ENCODE measurements at regions not wholly inside any gene's neighbourhood (a gene's known extent, or its start where the extent isn't known, plus 50 kb on each side); places are given as distances from the start of the nearest gene placed in this dataset.

- no peaks in the 10 kb centered on the region for H3K4me1 ChIP-seq (ENCODE audit: control insufficient read depth, insufficient read depth, low read length)
- no peak overlapping the region for H3K4me3 ChIP-seq (ENCODE audit: low read length)
- H3K27me3 ChIP-seq (replicated peaks; ENCODE audit: control insufficient read depth, insufficient read depth, low read length): peaks cover 68% of the 10 kb centered on the region
- H3K9ac ChIP-seq (ENCODE audit: low read length): no peak overlapping the region
- DNase-seq (ENCODE audit: low read depth): no peak
- H3K9me3 ChIP-seq (ENCODE audit: control insufficient read depth, low read length): peaks cover 12% of the 10 kb centered on the region
- no peaks in the 10 kb centered on the region for H3K36me3 ChIP-seq (ENCODE audit: control insufficient read depth, insufficient read depth, low read length, severe bottlenecking)
These were observed 403.1 kb downstream of the MID1IP1 start for GRCh38 chrX:39204353-39204752.

GRCh38 chrX:39204945-39205344 is 403.7 kb downstream of the MID1IP1 start:
- Histone ChIP-seq H3K4me3 (ENCODE audit: low read length) (no peak overlapping the region), H3K9ac (ENCODE audit: low read length) (no peak overlapping the region), H3K9me3 (ENCODE audit: control insufficient read depth, low read length) (peaks cover 13% of the 10 kb centered on the region), H3K4me1 (ENCODE audit: control insufficient read depth, insufficient read depth, low read length) (no peaks in the 10 kb centered on the region), H3K27me3 (replicated peaks; ENCODE audit: control insufficient read depth, insufficient read depth, low read length) (peaks cover 70% of the 10 kb centered on the region), H3K36me3 (ENCODE audit: control insufficient read depth, insufficient read depth, low read length, severe bottlenecking) (no peaks in the 10 kb centered on the region)
- no peak for DNase-seq (ENCODE audit: low read depth)

- Histone ChIP-seq H3K9ac (ENCODE audit: low read length) (no peak overlapping the region), H3K27me3 (replicated peaks; ENCODE audit: control insufficient read depth, insufficient read depth, low read length) (peaks cover 67% of the 10 kb centered on the region), H3K4me3 (ENCODE audit: low read length) (no peak overlapping the region), H3K36me3 (ENCODE audit: control insufficient read depth, insufficient read depth, low read length, severe bottlenecking) (no peaks in the 10 kb centered on the region), H3K4me1 (ENCODE audit: control insufficient read depth, insufficient read depth, low read length) (no peaks in the 10 kb centered on the region), H3K9me3 (ENCODE audit: control insufficient read depth, low read length) (peaks cover 16% of the 10 kb centered on the region)
- no peak for DNase-seq (ENCODE audit: low read depth)
These were observed 404.2 kb downstream of the MID1IP1 start for GRCh38 chrX:39205467-39205866.

DNA sequence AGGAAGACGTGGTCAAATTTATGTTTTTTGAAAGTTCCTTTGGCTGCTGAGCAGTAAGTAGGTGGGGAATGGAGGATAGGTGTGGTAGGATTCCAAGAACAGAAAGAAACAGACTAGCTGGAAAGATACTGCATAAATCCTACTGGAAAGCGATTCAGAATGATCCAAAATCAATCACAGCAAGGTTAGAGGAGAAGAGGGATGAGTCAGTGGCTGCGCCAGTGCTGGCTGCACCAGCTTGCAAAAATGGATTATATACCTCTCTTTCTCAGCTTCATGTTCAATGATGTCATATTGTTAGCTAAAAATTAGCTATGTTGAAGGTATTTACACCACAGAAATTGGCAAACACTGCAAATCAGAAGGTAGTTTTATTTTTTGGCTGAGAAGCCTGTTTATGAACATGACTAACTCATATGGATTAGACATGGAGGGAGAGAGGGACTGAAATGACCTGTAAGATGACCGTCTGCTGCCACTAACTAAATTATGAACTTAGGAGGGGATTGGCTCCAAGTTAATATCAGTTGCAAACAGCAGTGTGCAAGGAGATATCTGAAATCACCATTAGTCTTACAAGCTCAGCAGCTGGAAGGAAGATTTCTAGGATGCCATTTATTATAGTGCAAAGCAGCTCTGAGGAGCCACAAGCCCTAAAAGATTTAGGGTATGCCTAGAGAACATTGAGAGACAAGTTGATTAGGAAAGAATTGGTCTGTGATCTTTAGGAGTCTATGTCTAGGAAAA is 405.3 kb downstream of the MID1IP1 start:
- H3K9ac ChIP-seq (ENCODE audit: low read length): no peak overlapping the region
- no peaks in the 10 kb centered on the region for H3K4me1 ChIP-seq (ENCODE audit: control insufficient read depth, insufficient read depth, low read length)
- H3K4me3 ChIP-seq (ENCODE audit: low read length): no peak overlapping the region

GRCh38 chrX:39211501-39211900 is 410.2 kb downstream of the MID1IP1 start:
- Histone ChIP-seq H3K36me3 (ENCODE audit: control insufficient read depth, insufficient read depth, low read length, severe bottlenecking) (no peaks in the 10 kb centered on the region), H3K9ac (ENCODE audit: low read length) (no peak overlapping the region), H3K27me3 (replicated peaks; ENCODE audit: control insufficient read depth, insufficient read depth, low read length) (peaks cover 65% of the 10 kb centered on the region), H3K4me1 (ENCODE audit: control insufficient read depth, insufficient read depth, low read length) (no peaks in the 10 kb centered on the region), H3K9me3 (ENCODE audit: control insufficient read depth, low read length) (peaks cover 12% of the 10 kb centered on the region), H3K4me3 (ENCODE audit: low read length) (no peak overlapping the region)
- no peak for DNase-seq (ENCODE audit: low read depth)

More for the DNA sequence above, 405.3 kb downstream of the MID1IP1 start:
- no peak for DNase-seq (ENCODE audit: low read depth)
- Histone ChIP-seq H3K36me3 (ENCODE audit: control insufficient read depth, insufficient read depth, low read length, severe bottlenecking) (no peaks in the 10 kb centered on the region), H3K27me3 (replicated peaks; ENCODE audit: control insufficient read depth, insufficient read depth, low read length) (peaks cover 65% of the 10 kb centered on the region), H3K9me3 (ENCODE audit: control insufficient read depth, low read length) (peaks cover 16% of the 10 kb centered on the region)

DNA sequence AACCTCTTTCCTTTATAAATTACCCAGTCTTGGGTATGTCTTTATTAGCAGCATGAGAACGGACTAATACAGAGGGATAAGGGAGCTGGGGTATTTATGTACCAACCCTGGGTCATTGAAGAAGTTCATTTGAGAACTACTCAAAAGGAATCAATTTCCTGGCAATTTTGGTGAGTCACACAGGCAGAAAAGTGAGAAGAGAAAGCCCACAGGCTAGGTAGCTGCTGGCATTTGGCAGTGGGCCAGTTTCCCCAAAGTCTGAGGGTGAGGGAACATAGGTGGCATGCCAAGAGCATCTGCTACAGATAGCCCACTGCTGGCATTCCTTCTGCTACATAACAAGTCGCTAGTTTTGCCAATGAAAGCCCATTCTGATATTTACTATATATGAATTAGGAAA is 411.2 kb downstream of the MID1IP1 start:
- H3K27me3 ChIP-seq (replicated peaks; ENCODE audit: control insufficient read depth, insufficient read depth, low read length): peaks cover 70% of the 10 kb centered on the region
- no peaks in the 10 kb centered on the region for H3K4me1 ChIP-seq (ENCODE audit: control insufficient read depth, insufficient read depth, low read length)
- no peak overlapping the region for H3K4me3 ChIP-seq (ENCODE audit: low read length)
- no peak overlapping the region for H3K9ac ChIP-seq (ENCODE audit: low read length)
- peaks cover 9% of the 10 kb centered on the region for H3K9me3 ChIP-seq (ENCODE audit: control insufficient read depth, low read length)
- no peaks in the 10 kb centered on the region for H3K36me3 ChIP-seq (ENCODE audit: control insufficient read depth, insufficient read depth, low read length, severe bottlenecking)
- no peak for DNase-seq (ENCODE audit: low read depth)

- Histone ChIP-seq H3K9me3 (ENCODE audit: control insufficient read depth, low read length) (peaks cover 7% of the 10 kb centered on the region), H3K4me1 (ENCODE audit: control insufficient read depth, insufficient read depth, low read length) (no peaks in the 10 kb centered on the region), H3K9ac (ENCODE audit: low read length) (no peak overlapping the region), H3K27me3 (replicated peaks; ENCODE audit: control insufficient read depth, insufficient read depth, low read length) (peaks cover 78% of the 10 kb centered on the region), H3K36me3 (ENCODE audit: control insufficient read depth, insufficient read depth, low read length, severe bottlenecking) (no peaks in the 10 kb centered on the region), H3K4me3 (ENCODE audit: low read length) (no peak overlapping the region)
- DNase-seq (ENCODE audit: low read depth): no peak
These were observed 413.3 kb downstream of the MID1IP1 start for GRCh38 chrX:39214387-39215126.

GRCh38 chrX:39220952-39221351 is 419.7 kb downstream of the MID1IP1 start:
- H3K27me3 ChIP-seq (replicated peaks; ENCODE audit: control insufficient read depth, insufficient read depth, low read length): peaks cover 91% of the 10 kb centered on the region
- H3K4me1 ChIP-seq (ENCODE audit: control insufficient read depth, insufficient read depth, low read length): no peaks in the 10 kb centered on the region
- no peak overlapping the region for H3K9ac ChIP-seq (ENCODE audit: low read length)
- no peak overlapping the region for H3K4me3 ChIP-seq (ENCODE audit: low read length)
- no peak for DNase-seq (ENCODE audit: low read depth)
- no peaks in the 10 kb centered on the region for H3K36me3 ChIP-seq (ENCODE audit: control insufficient read depth, insufficient read depth, low read length, severe bottlenecking)
- H3K9me3 ChIP-seq (ENCODE audit: control insufficient read depth, low read length): peaks cover 20% of the 10 kb centered on the region

- DNase-seq (ENCODE audit: low read depth): no peak
- Histone ChIP-seq H3K4me3 (ENCODE audit: low read length) (no peak overlapping the region), H3K4me1 (ENCODE audit: control insufficient read depth, insufficient read depth, low read length) (no peaks in the 10 kb centered on the region), H3K9ac (ENCODE audit: low read length) (no peak overlapping the region), H3K9me3 (ENCODE audit: control insufficient read depth, low read length) (peaks cover 20% of the 10 kb centered on the region), H3K27me3 (replicated peaks; ENCODE audit: control insufficient read depth, insufficient read depth, low read length) (peaks cover 88% of the 10 kb centered on the region), H3K36me3 (ENCODE audit: control insufficient read depth, insufficient read depth, low read length, severe bottlenecking) (no peaks in the 10 kb centered on the region)
These were observed 421.3 kb downstream of the MID1IP1 start for GRCh38 chrX:39222346-39223113.

DNA sequence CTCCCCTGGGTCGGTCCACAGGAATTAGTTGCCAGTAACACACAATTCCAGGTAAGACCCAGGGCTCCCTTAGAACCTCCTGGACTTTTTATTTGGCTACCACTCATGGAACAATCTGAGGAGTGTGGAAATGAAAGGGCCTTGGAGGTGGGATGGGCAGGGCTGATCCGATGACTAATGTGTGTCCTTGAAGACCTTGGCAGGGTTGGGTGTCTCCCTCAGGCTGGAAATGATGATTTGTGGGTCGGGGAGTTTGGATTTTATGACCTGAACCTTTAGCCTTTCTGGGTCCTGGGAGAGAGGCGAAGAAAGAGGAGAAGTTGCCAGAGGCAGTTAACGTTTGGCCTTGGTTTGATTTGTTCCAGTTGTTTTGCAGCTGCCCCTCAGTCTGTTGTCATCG is 425.0 kb downstream of the MID1IP1 start:
- no peaks in the 10 kb centered on the region for H3K4me1 ChIP-seq (ENCODE audit: control insufficient read depth, insufficient read depth, low read length)
- H3K9me3 ChIP-seq (ENCODE audit: control insufficient read depth, low read length): peaks cover 32% of the 10 kb centered on the region
- H3K36me3 ChIP-seq (ENCODE audit: control insufficient read depth, insufficient read depth, low read length, severe bottlenecking): no peaks in the 10 kb centered on the region
- H3K9ac ChIP-seq (ENCODE audit: low read length): no peak overlapping the region
- H3K4me3 ChIP-seq (ENCODE audit: low read length): no peak overlapping the region
- no peak for DNase-seq (ENCODE audit: low read depth)
- peaks cover 80% of the 10 kb centered on the region for H3K27me3 ChIP-seq (replicated peaks; ENCODE audit: control insufficient read depth, insufficient read depth, low read length)

GRCh38 chrX:39227371-39227770 is 426.1 kb downstream of the MID1IP1 start:
- no peak overlapping the region for H3K9ac ChIP-seq (ENCODE audit: low read length)
- no peaks in the 10 kb centered on the region for H3K36me3 ChIP-seq (ENCODE audit: control insufficient read depth, insufficient read depth, low read length, severe bottlenecking)
- peaks cover 76% of the 10 kb centered on the region for H3K27me3 ChIP-seq (replicated peaks; ENCODE audit: control insufficient read depth, insufficient read depth, low read length)
- DNase-seq (ENCODE audit: low read depth): no peak
- peaks cover 24% of the 10 kb centered on the region for H3K9me3 ChIP-seq (ENCODE audit: control insufficient read depth, low read length)
- no peaks in the 10 kb centered on the region for H3K4me1 ChIP-seq (ENCODE audit: control insufficient read depth, insufficient read depth, low read length)
- no peak overlapping the region for H3K4me3 ChIP-seq (ENCODE audit: low read length)
